ENCODE measurements at regions not wholly inside any gene's neighbourhood (a gene's known extent, or its start where the extent isn't known, plus 50 kb on each side); places are given as distances from the start of the nearest gene placed in this dataset.

DNA sequence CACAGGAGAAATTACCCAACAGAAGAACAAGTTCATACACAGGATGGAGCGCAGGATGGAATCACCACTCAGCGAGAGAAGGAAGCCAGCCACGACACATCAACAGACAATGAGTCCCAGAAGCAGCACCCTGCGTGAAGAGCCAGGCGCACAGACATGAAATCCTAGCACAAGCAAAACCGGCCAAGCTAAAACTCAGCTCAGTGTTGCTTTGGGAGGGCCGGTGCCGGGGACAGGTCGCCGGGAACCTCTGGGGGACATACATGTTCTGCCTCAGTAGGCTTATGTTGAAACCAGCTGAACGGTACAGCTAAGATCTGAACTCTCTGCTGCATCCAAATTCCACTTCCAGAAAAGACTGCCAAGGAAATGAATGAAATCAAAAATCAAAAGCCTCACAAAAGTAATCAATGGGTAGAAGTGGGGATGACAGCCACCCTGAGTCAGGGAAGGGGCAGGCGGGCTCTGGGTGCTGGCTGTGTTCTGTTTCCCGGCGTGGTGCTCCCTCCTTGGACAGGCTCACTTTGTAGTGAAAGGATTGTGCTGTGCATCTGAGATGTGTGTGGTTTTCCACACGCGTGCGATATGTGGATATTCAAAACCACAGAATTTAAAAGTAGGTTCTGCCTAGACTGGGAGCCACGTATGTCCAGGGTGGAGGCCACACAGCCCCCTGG lies 114.7 kb downstream of the PDGFA start:
- H3K27ac ChIP-seq (ENCODE audit: low read length), result no peak overlapping the region
- peaks cover 4% of the 10 kb centered on the region for H3K27me3 ChIP-seq (ENCODE audit: insufficient read depth, low read length, poor library complexity)
- H2AFZ ChIP-seq (ENCODE audit: low read depth, low read length), result no peak overlapping the region
- H4K20me1 ChIP-seq (ENCODE audit: insufficient read depth, low read length), result no peaks in the 10 kb centered on the region
- no peaks in the 10 kb centered on the region for H3K36me3 ChIP-seq (ENCODE audit: insufficient read depth, low read length)
- H3K9me3 ChIP-seq (ENCODE audit: insufficient read depth, low read length, severe bottlenecking), result peaks cover 4% of the 10 kb centered on the region
- H3K4me1 ChIP-seq (ENCODE audit: insufficient read depth, low read length), result no peaks in the 10 kb centered on the region
- no peak overlapping the region for H3K4me3 ChIP-seq (ENCODE audit: low read depth in 1 of 2, low read length in 2 of 2)
- no peak overlapping the region for H3K9ac ChIP-seq (ENCODE audit: low read depth, low read length)
- ATAC-seq (ENCODE audit: insufficient read depth, low read depth) (no peak), DNase-seq (no peak)
- no peak overlapping the region for H3K4me2 ChIP-seq (ENCODE audit: insufficient read depth, low read length)
- TF ChIP-seq EZH2 (IDR thresholded peaks at IDR 0.05; ENCODE audit: borderline replicate concordance, low read depth, low read length, severe bottlenecking), result no peak
- TF ChIP-seq, protein P1, sequence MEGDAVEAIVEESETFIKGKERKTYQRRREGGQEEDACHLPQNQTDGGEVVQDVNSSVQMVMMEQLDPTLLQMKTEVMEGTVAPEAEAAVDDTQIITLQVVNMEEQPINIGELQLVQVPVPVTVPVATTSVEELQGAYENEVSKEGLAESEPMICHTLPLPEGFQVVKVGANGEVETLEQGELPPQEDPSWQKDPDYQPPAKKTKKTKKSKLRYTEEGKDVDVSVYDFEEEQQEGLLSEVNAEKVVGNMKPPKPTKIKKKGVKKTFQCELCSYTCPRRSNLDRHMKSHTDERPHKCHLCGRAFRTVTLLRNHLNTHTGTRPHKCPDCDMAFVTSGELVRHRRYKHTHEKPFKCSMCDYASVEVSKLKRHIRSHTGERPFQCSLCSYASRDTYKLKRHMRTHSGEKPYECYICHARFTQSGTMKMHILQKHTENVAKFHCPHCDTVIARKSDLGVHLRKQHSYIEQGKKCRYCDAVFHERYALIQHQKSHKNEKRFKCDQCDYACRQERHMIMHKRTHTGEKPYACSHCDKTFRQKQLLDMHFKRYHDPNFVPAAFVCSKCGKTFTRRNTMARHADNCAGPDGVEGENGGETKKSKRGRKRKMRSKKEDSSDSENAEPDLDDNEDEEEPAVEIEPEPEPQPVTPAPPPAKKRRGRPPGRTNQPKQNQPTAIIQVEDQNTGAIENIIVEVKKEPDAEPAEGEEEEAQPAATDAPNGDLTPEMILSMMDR (IDR thresholded peaks at IDR 0.05; ENCODE audit: borderline replicate concordance, extremely low read depth, low read length, poor library complexity, severe bottlenecking), result no peak
- no peaks in the 10 kb centered on the region for H3K79me2 ChIP-seq (ENCODE audit: insufficient read depth, low read length)

DNA sequence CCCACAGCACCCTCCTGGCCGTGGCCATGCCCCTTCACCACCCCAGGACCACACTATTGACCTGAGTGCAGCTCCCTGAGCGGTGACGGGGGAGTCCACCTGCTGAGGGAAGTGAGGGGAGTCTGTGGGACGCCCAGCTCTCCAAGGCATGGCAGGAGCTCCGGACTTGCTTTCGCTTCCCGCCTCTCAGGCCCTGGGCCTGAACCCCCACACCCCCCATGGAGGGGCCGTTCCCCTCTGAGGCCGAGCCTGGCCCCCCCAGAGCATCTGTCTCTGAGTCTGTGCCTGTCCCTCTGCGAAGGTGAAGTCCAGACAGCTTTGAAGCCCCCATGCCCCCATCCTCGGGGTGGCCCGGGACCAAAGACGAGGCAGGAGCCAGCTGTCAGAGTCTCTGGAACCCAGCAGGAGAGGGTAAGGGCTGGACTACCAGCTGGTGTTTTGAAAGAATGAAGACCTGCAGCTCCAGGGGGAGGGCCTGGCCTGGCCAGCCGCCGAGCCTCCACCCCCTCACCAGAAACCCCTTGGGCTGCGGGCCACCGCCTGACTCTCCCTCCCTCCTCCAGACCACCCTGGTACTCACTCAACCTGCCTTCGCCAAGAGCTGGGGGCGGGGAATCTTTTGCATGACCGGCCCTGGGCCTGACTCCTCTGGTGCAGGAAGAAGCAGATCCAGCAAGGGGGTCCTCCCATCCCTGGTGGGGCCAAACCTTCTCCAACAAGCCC lies 114.0 kb downstream of the PDGFA start:
- TF ChIP-seq EZH2 (IDR thresholded peaks at IDR 0.05; ENCODE audit: borderline replicate concordance, low read depth, low read length, severe bottlenecking), result no peak
- TF ChIP-seq, protein P1 (IDR thresholded peaks at IDR 0.05; ENCODE audit: borderline replicate concordance, extremely low read depth, low read length, poor library complexity, severe bottlenecking), result no peak
- H3K27me3 ChIP-seq (ENCODE audit: insufficient read depth, low read length, poor library complexity), result peaks cover 4% of the 10 kb centered on the region
- no peak overlapping the region for H3K4me2 ChIP-seq (ENCODE audit: insufficient read depth, low read length)
- no peak for ATAC-seq (ENCODE audit: insufficient read depth, low read depth)
- no peak for DNase-seq
- no peak overlapping the region for H3K9ac ChIP-seq (ENCODE audit: low read depth, low read length)
- H3K36me3 ChIP-seq (ENCODE audit: insufficient read depth, low read length), result no peaks in the 10 kb centered on the region
- H3K79me2 ChIP-seq (ENCODE audit: insufficient read depth, low read length), result no peaks in the 10 kb centered on the region
- H3K27ac ChIP-seq (ENCODE audit: low read length), result no peak overlapping the region
- H3K4me3 ChIP-seq (ENCODE audit: low read depth in 1 of 2, low read length in 2 of 2), result no peak overlapping the region
- H4K20me1 ChIP-seq (ENCODE audit: insufficient read depth, low read length), result no peaks in the 10 kb centered on the region
- H3K4me1 ChIP-seq (ENCODE audit: insufficient read depth, low read length), result no peaks in the 10 kb centered on the region
- no peak overlapping the region for H2AFZ ChIP-seq (ENCODE audit: low read depth, low read length)
- H3K9me3 ChIP-seq (ENCODE audit: insufficient read depth, low read length, severe bottlenecking), result no peaks in the 10 kb centered on the region

DNA sequence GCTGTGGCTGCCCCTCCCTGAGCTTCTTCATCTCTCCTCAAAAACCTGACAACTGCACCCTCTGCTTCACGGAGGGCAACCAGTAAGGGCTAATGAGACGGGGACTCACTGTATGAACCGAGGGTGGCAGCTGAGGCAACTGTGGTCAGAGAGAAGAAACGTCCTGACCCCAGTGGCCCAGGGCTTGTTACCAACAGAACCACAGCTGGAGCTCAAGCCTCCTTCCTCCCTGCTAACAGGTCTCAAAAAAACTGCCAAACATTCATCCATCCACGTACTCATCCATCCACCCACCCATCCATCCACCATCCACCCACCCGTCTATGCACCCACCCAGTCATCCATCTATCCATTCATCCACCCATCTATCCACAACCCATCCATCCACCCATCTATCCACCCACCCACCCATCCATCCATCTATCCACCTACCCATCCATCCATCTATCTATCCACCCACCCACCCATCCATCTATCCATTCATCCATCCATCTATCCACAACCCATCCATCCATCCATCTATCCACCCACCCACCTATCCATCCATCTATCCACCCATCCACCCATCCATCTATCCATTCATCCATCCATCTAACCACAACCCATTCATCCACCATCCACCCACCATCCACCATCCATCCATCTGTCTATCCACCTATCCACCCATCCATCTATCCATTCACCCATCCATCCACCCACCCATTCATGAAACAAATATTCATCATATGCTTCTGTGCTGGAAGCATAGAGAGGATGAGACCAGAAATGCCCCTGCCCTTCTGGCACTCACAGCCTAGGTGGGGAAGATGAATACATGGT lies 111.7 kb downstream of the PDGFA start:
- Histone ChIP-seq H2AFZ (ENCODE audit: low read depth, low read length) (no peak overlapping the region), H3K27ac (ENCODE audit: low read length) (no peak overlapping the region), H3K9me3 (ENCODE audit: insufficient read depth, low read length, severe bottlenecking) (no peaks in the 10 kb centered on the region), H3K9ac (ENCODE audit: low read depth, low read length) (no peak overlapping the region), H3K27me3 (ENCODE audit: insufficient read depth, low read length, poor library complexity) (no peaks in the 10 kb centered on the region), H3K79me2 (ENCODE audit: insufficient read depth, low read length) (no peaks in the 10 kb centered on the region), H3K4me1 (ENCODE audit: insufficient read depth, low read length) (no peaks in the 10 kb centered on the region), H3K4me3 (ENCODE audit: low read depth in 1 of 2, low read length in 2 of 2) (no peak overlapping the region), H4K20me1 (ENCODE audit: insufficient read depth, low read length) (no peaks in the 10 kb centered on the region), H3K36me3 (ENCODE audit: insufficient read depth, low read length) (no peaks in the 10 kb centered on the region), H3K4me2 (ENCODE audit: insufficient read depth, low read length) (no peak overlapping the region)
- TF ChIP-seq EZH2 (IDR thresholded peaks at IDR 0.05; ENCODE audit: borderline replicate concordance, low read depth, low read length, severe bottlenecking), result no peak
- TF ChIP-seq, protein P1 (IDR thresholded peaks at IDR 0.05; ENCODE audit: borderline replicate concordance, extremely low read depth, low read length, poor library complexity, severe bottlenecking), result no peak
- DNase-seq, result no peak
- no peak for ATAC-seq (ENCODE audit: insufficient read depth, low read depth)
